ENCODE measurements at regions not wholly inside any gene's neighbourhood (a gene's known extent, or its start where the extent isn't known, plus 50 kb on each side); places are given as distances from the start of the nearest gene placed in this dataset.
"Not testable (repeated sequence)": the region's sequence is repeated elsewhere in the genome, so short reads cannot be mapped to it uniquely, and the experiment has no call there.

DNA sequence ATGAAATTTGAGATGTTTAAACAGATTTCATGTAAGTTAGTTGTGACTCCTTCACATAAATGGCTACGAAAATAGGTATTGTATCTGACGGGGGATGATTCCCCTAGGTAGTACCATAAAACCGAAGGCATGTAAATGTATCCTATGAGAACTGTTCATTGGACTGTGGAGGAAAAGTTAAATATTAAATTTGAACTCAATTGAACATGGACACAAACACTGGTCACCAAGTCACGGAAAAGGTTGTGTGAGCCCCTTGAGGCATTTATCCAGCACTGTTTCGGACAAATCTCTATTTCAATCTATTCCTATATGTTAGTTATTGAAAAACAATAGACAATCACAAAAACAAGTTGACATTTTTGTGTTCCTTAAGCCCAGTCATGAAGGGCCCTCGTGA is 1014.3 kb upstream of the NOVA1 start:
- no peaks in the 10 kb centered on the region for H3K36me3 ChIP-seq
- no peaks in the 10 kb centered on the region for H3K9me3 ChIP-seq
- H3K27me3 ChIP-seq: no peaks in the 10 kb centered on the region
- DNase-seq: no peak
- no peak overlapping the region for H3K4me3 ChIP-seq (ENCODE audit: low read depth, low read length)
- H3K4me1 ChIP-seq: no peaks in the 10 kb centered on the region
- TF ChIP-seq, protein P1, sequence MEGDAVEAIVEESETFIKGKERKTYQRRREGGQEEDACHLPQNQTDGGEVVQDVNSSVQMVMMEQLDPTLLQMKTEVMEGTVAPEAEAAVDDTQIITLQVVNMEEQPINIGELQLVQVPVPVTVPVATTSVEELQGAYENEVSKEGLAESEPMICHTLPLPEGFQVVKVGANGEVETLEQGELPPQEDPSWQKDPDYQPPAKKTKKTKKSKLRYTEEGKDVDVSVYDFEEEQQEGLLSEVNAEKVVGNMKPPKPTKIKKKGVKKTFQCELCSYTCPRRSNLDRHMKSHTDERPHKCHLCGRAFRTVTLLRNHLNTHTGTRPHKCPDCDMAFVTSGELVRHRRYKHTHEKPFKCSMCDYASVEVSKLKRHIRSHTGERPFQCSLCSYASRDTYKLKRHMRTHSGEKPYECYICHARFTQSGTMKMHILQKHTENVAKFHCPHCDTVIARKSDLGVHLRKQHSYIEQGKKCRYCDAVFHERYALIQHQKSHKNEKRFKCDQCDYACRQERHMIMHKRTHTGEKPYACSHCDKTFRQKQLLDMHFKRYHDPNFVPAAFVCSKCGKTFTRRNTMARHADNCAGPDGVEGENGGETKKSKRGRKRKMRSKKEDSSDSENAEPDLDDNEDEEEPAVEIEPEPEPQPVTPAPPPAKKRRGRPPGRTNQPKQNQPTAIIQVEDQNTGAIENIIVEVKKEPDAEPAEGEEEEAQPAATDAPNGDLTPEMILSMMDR (IDR thresholded peaks at IDR 0.05; ENCODE audit: low read depth, low read length): no peak

DNA sequence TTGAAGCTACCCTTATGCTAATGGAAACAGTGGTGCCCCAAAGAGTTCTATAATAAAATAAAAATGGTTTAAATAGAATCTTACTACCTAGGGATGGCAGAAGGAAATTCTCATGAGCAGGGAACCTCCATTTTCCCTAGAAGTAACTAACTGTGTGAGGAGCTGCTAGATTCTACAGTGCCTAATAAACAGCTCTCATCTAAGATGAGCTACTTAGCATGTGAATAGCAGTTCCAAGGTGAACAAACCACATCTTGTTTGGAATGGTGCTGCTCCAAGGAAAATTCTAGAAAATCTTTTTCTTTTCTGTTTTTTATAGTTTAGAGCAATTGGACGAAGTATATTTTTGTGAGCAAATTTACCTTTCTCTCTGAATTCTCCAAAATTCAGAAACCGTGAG is 1015.3 kb upstream of the NOVA1 start:
- DNase-seq: no peak
- Histone ChIP-seq H3K4me3 (ENCODE audit: low read depth, low read length) (no peak overlapping the region), H3K36me3 (no peaks in the 10 kb centered on the region), H3K9me3 (no peaks in the 10 kb centered on the region), H3K4me1 (no peaks in the 10 kb centered on the region), H3K27me3 (no peaks in the 10 kb centered on the region)
- TF ChIP-seq, protein P1 (IDR thresholded peaks at IDR 0.05; ENCODE audit: low read depth, low read length): no peak

DNA sequence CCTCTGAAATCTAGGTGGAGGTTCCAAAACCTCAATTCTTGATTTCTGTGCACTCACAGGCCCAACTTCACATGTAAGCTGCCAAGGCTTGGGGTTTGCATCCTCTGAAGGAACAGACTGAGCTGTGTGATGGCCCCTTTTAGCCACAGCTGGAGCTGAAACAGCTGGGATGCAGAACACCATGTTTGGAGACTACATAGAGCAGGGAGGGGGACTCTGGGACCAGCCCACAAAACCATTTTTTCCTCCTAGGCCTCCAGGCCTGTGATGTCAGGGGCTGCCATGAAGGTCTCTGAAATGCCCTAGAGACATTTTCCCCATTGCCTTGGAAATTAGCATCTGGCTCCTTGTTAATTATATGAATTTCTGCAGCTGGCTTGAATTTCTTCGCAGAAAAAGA is 1025.9 kb upstream of the NOVA1 start:
- Histone ChIP-seq H3K4me3 (ENCODE audit: low read depth, low read length) (no peak overlapping the region), H3K27me3 (no peaks in the 10 kb centered on the region), H3K9me3 (no peaks in the 10 kb centered on the region; the same call in 1 of the 2 replicates), H3K36me3 (no peaks in the 10 kb centered on the region), H3K4me1 (no peaks in the 10 kb centered on the region)
- TF ChIP-seq, protein P1 (IDR thresholded peaks at IDR 0.05; ENCODE audit: low read depth, low read length): no peak
- no peak for DNase-seq

DNA sequence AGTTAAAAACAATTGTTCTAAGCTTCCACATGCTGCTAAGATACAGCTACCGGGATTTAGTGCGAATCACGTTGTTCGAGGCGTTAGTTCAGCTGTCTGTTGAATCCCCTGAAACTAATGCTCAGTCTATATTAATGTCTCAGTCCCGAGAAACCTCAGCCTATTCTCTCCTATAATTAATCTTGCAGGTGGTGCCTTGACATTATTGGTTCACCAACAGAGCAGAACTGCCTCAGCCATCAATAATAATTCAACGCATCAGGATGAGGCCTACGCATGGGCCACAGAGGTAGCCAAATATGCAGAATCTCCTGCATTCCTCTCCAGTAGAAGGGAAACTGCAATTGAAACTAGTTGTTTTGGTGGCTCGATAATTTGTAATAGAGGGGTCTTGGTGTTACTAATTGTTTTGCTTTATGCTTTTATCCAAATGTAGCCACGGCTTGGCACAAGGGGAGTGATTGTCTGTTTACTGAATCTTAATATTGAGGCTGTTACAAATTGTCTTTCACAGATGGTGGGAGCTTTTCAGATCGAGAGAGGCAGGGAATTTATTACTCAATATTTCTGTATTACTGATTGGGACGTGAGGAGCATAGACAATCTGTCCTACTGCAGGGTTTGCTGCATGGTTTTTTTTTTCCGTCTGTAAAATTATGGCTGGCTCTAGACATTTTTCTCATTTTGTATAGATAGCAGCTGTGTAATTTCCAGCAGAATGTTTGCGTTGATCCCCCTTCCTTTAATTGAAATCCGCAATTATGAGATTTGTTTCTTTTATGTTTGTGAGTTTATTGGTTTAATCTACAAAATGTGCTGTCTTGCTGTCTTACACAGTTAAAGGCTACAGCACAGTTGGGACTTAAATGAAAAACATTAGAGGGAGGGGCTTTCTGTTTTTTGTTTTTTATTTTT is 1036.5 kb upstream of the NOVA1 start:
- H3K36me3 ChIP-seq: no peaks in the 10 kb centered on the region
- no peak for DNase-seq
- H3K4me3 ChIP-seq (ENCODE audit: low read depth, low read length): no peak overlapping the region
- TF ChIP-seq, protein P1 (IDR thresholded peaks at IDR 0.05; ENCODE audit: low read depth, low read length): no peak
- no peaks in the 10 kb centered on the region for H3K27me3 ChIP-seq
- H3K9me3 ChIP-seq: no peaks in the 10 kb centered on the region
- H3K4me1 ChIP-seq: no peaks in the 10 kb centered on the region

DNA sequence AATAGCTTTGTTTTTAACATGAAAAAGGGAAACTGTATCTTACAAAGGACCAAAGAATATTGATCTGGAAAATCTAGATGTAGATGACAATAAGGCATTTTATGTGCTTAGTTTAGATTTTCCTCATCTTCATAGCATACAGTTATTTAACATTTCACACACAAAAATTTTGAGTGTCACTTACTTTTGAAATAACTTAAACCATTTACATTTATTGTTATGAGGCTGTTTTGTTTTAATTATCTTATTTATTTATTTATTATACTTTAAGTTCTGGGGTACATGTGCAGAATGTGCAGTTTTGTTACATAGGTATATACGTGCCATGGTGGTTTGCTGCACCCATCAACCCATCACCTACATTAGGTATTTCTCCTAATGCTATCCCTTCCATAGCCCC is 1042.9 kb upstream of the NOVA1 start:
- not testable (repeated sequence) for H3K9me3 ChIP-seq; H3K4me3 ChIP-seq (ENCODE audit: low read depth, low read length); H3K36me3 ChIP-seq

DNA sequence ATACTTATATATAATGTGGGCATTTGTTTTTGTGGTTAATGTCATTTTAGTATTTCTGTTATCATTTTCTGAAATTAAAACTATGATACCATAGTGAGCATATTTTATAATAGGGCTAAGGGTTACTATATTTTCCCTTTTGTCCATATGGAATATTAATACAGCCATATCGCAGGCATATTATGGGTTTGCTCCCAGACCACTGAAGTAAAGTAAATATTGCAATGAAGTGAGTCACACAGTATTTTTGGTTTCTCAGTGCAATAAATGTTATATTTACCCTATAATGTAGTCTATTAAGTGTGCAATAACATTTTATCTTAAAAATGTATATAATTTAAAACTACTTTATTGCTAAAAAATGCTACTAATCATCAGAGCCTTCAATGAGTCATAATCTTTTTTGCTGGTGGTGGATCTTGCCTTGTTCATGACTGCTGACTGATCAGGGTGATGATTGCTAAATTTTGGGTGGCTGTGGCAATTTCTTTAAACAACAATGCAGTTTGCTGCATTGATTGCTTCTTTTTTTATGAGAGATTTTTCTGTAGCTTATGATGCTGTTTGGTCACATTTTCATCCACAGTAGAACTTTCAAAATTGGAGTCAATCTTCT is 1044.5 kb upstream of the NOVA1 start:
- Histone ChIP-seq H3K27me3 (no peaks in the 10 kb centered on the region), H3K4me1 (no peaks in the 10 kb centered on the region), H3K36me3 (no peaks in the 10 kb centered on the region), H3K9me3 (no peaks in the 10 kb centered on the region), H3K4me3 (ENCODE audit: low read depth, low read length) (no peak overlapping the region)
- DNase-seq: no peak
- TF ChIP-seq, protein P1 (IDR thresholded peaks at IDR 0.05; ENCODE audit: low read depth, low read length): no peak

More for the DNA sequence above, 1042.9 kb upstream of the NOVA1 start:
- not testable (repeated sequence) for H3K4me1 ChIP-seq, DNase-seq, H3K27me3 ChIP-seq
